Sigmoid colon (tissue), 6 donors: ENCODE measurements at regions not wholly inside any gene's neighbourhood (a gene's known extent, or its start where the extent isn't known, plus 50 kb on each side); places are given as distances from the start of the nearest gene placed in this dataset.

Experiments
- DNase-seq: peaks from one replicate; pipeline ENCODE4 v3.0.0-alpha.2; 2019
- H3K27ac ChIP-seq, 4 donors: fragments of 200-600 bp; sonication (generic); one replicate each; pipeline ENCODE4 v1.5.1; 2016 to 2019; ENCODE audit warnings: mild to moderate bottlenecking in 1 of 4
- H3K27me3 ChIP-seq, 3 donors: fragments of 200-600 bp; sonication (generic); one replicate each; pipeline ENCODE4 v1.5.1; 2019; ENCODE audit warnings: mild to moderate bottlenecking in 1 of 3
- H3K36me3 ChIP-seq, 4 donors: fragments of 200-600 bp; sonication (generic); one replicate each; pipeline ENCODE4 v1.5.1; 2016 to 2019
- H3K4me1 ChIP-seq, 4 donors: fragments of 200-600 bp; sonication (generic); one replicate each; pipeline ENCODE4 v1.5.1; 2017 to 2019
- H3K4me3 ChIP-seq, 4 donors: fragments of 200-600 bp; sonication (generic); one replicate each; pipeline ENCODE4 v1.5.1; 2017 to 2019; ENCODE audit warnings: mild to moderate bottlenecking in 2 of 4, moderate library complexity in 1 of 4
- H3K9me3 ChIP-seq, 4 donors: fragments of 200-600 bp in 3 of 4; sonication (generic) in 3 of 4; one replicate each; pipeline versions ENCODE4 v1.5.1 to v1.6.1; 2013 to 2019
- EP300 ChIP-seq, 4 donors: sonication (generic); formaldehyde crosslinking; IDR thresholded peaks; one replicate each; pipeline ENCODE4 v1.6.1; 2017; ENCODE audit warnings: antibody characterized with exemption in 4 of 4
- POLR2A ChIP-seq, 2 donors: fragments of 450-650 bp; IDR thresholded peaks; one replicate each; pipeline ENCODE4 v1.6.1; 2016; ENCODE audit warnings: antibody characterized with exemption in 2 of 2, mild to moderate bottlenecking in 2 of 2, moderate library complexity in 2 of 2
- POLR2AphosphoS5 ChIP-seq, 4 donors: sonication (generic); formaldehyde crosslinking; IDR thresholded peaks; one replicate each; pipeline ENCODE4 v1.6.1; 2017; ENCODE audit warnings: antibody characterized with exemption in 4 of 4
- WGBS, 2 donors: extraction: QIAGEN DNeasy Blood & Tissue Kit; methylation state at CpG; one replicate each; pipeline ENCODE4 v1.1.7; 2013; 5-methylcytosine and 5-hydroxymethylcytosine counted together
- intact Hi-C: fragments of 100-400 bp; cut with DNase I; formaldehyde crosslinking; loops from one replicate; pipeline ENCODE4 v1.15.1; 2023
- TF ChIP-seq, protein P1 (sequence below), 4 experiments: fragments of 450-650 bp in 3 of 4; fragments of 200-600 bp in 1 of 4; IDR thresholded peaks; one replicate each; pipeline ENCODE4 v1.5.1; 2016 to 2019; ENCODE audit warnings: antibody characterized with exemption in 4 of 4, mild to moderate bottlenecking in 3 of 4, moderate library complexity in 2 of 4
- donor health status: healthy with polysubstance abuse.
- donor health status: healthy.

DNA sequence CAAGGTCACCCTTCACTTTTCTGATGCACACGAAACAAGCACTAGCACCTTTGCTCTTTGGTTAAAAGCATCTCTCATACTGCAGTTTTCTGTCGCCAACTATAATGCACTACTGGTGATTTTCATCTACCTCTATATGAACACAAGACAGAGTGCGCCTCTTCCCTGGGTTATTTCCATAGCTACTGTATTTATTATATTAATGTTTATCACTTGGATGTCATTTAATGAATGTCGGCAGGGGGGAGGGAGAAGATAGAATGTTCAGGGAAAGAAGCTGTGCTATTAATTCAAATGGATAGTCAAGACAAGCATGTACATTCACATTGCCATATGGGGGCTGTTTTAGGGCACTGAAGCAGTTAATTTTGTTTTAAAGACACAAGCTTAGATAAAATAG is 174.1 kb upstream of the SAMSN1 start:
- H3K27me3 ChIP-seq, result no peaks in the 10 kb centered on the region
- TF ChIP-seq POLR2AphosphoS5 (IDR thresholded peaks at IDR 0.05) (no peak), EP300 (IDR thresholded peaks at IDR 0.05) (no peak), POLR2A (IDR thresholded peaks at IDR 0.05) (no peak)
- TF ChIP-seq, protein P1, sequence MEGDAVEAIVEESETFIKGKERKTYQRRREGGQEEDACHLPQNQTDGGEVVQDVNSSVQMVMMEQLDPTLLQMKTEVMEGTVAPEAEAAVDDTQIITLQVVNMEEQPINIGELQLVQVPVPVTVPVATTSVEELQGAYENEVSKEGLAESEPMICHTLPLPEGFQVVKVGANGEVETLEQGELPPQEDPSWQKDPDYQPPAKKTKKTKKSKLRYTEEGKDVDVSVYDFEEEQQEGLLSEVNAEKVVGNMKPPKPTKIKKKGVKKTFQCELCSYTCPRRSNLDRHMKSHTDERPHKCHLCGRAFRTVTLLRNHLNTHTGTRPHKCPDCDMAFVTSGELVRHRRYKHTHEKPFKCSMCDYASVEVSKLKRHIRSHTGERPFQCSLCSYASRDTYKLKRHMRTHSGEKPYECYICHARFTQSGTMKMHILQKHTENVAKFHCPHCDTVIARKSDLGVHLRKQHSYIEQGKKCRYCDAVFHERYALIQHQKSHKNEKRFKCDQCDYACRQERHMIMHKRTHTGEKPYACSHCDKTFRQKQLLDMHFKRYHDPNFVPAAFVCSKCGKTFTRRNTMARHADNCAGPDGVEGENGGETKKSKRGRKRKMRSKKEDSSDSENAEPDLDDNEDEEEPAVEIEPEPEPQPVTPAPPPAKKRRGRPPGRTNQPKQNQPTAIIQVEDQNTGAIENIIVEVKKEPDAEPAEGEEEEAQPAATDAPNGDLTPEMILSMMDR (IDR thresholded peaks at IDR 0.05), result no peak
- H3K27ac ChIP-seq, result no peak overlapping the region
- H3K4me3 ChIP-seq, result no peak overlapping the region
- DNase-seq, result no peak
- no peaks in the 10 kb centered on the region for H3K4me1 ChIP-seq
- no peaks in the 10 kb centered on the region for H3K36me3 ChIP-seq
- WGBS, 2 donors, result 61 to 93% methylated on average over 4 of the region's 4 CpGs
- no peaks in the 10 kb centered on the region for H3K9me3 ChIP-seq
- intact Hi-C loops, result no loop called here

DNA sequence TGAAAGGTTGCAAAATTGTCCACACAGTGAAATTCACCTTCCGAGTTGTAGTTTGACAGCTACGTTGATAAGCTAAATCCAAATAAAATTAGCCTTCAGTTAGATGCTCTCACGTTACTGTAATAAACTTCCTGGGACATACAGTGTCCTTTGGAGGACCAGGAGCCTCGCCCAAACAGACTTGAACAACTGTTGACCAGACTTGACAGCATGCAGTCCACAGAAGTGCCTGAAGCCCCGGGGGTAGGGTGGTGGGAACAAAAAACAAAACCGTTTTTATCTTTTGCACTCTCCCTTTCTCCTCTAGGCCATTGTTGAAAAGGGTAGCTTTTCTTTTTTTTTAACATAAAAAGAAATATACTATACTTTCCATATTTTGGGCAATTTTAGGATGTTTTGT is 172.8 kb upstream of the SAMSN1 start:
- Histone ChIP-seq H3K36me3 (no peaks in the 10 kb centered on the region), H3K9me3 (no peaks in the 10 kb centered on the region), H3K4me3 (no peak overlapping the region), H3K4me1 (no peaks in the 10 kb centered on the region), H3K27ac (no peak overlapping the region), H3K27me3 (no peaks in the 10 kb centered on the region)
- no peak for DNase-seq
- intact Hi-C loops, result no loop called here
- WGBS, 2 donors, result 57 to 79% methylated on average over 6 of the region's 6 CpGs
- TF ChIP-seq POLR2AphosphoS5 (IDR thresholded peaks at IDR 0.05) (no peak), POLR2A (IDR thresholded peaks at IDR 0.05) (no peak), EP300 (IDR thresholded peaks at IDR 0.05) (no peak)
- TF ChIP-seq, protein P1 (IDR thresholded peaks at IDR 0.05), result no peak

DNA sequence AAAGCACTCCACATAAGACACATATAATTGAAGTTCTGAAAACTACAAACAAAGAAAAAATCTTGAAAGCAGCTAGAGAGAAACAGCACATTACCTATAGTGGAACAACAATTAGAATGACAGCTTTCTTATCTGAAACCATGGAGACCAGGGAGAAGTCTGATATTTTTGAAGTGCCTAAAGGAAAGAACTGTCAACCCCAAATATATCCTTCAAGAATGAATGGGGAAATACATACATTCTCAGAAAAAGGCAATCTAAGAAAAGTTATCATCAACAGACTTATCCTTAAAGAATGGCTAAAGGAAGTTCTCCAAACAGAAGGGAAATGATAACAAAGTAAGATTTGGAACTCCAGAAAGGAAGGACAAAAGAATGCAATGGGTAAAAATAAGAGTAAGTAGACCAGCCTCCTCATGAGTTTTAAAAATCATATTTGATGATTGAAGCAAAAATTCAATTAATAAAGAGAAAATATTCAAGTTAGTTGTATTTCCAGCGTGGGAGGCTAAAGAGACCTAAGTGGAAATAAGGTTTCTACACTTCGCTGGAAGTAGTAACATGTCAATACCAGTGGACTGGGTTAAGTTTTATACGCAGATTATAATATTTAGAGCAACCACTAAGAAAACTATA is 170.8 kb upstream of the SAMSN1 start:
- Histone ChIP-seq H3K27ac (no peak overlapping the region), H3K4me1 (no peaks in the 10 kb centered on the region), H3K27me3 (no peaks in the 10 kb centered on the region), H3K4me3 (no peak overlapping the region), H3K36me3 (no peaks in the 10 kb centered on the region), H3K9me3 (peaks cover 0 to 2% (median 0%) of the 10 kb centered on the region in 4 donors)
- TF ChIP-seq, protein P1 (IDR thresholded peaks at IDR 0.05), result no peak
- no peak for TF ChIP-seq EP300 (IDR thresholded peaks at IDR 0.05)
- no peak for TF ChIP-seq POLR2AphosphoS5 (IDR thresholded peaks at IDR 0.05)
- TF ChIP-seq POLR2A (IDR thresholded peaks at IDR 0.05), result no peak
- DNase-seq, result no peak
- intact Hi-C loops, result no loop called here
- 79 to 80% methylated on average over 3 of the region's 3 CpGs for WGBS, 2 donors

DNA sequence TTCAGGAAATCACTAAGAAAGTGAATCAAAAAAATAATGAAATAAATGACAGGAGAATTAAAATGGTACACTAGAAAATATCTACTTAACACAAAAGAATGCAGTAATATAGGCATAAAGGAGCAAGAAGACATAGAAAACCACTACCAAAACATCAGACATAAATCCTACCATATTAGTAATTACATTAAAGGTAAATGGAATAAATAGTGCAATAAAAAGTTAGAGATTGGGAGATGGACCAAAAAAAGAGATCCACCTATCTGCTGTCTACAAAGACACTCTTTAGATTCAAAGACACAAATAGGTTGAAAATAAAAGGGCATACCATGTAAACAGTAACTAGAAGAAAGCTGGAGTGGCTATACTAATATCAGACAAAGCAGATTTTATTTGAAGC is 167.0 kb upstream of the SAMSN1 start:
- Histone ChIP-seq H3K36me3 (no peaks in the 10 kb centered on the region), H3K4me3 (no peak overlapping the region), H3K4me1 (no peaks in the 10 kb centered on the region), H3K9me3 (peaks cover 0 to 2% (median 0%) of the 10 kb centered on the region in 4 donors), H3K27ac (no peak overlapping the region), H3K27me3 (no peaks in the 10 kb centered on the region)
- TF ChIP-seq EP300 (IDR thresholded peaks at IDR 0.05) (no peak), POLR2A (IDR thresholded peaks at IDR 0.05) (no peak), POLR2AphosphoS5 (IDR thresholded peaks at IDR 0.05) (no peak)
- TF ChIP-seq, protein P1 (IDR thresholded peaks at IDR 0.05), result no peak
- no peak for DNase-seq
- intact Hi-C loops, result no loop called here
